DMS 273 treated with DMSO at 0.1 percent for 48 hours (cell line): ENCODE measurements at regions not wholly inside any gene's neighbourhood (a gene's known extent, or its start where the extent isn't known, plus 50 kb on each side); places are given as distances from the start of the nearest gene placed in this dataset.
"Not testable (repeated sequence)": the region's sequence is repeated elsewhere in the genome, so short reads cannot be mapped to it uniquely, and the experiment has no call there.

Experiments
- DNase-seq: peaks from one replicate; lab custom pipeline; 2025; lab: John Stamatoyannopoulos, UW

GRCh38 chr7:63045575-63045974, 953.1 kb upstream of the ZNF722 start:
- DNase-seq: no peak

GRCh38 chr7:63046612-63047011, 952.0 kb upstream of the ZNF722 start:
- DNase-seq: no peak

DNA sequence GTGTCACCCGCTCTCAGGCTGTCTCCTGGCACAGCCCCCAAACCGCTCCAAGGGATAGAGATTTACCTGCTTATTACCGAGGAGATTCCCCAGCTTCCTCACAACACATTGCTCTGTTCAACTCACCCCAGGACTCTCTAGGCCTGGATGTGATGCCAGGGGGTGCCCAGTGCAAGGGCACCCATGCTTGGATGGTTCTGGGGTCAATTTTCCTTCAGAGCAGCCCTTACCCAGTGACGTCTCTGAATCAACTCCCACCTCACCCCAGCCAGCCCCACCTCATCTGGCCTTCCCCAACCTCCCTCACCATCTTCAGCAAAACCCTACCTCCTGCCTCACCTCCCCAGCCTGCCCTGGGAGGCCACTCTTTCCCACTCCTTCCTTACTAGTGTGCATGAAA, 951.6 kb upstream of the ZNF722 start:
- DNase-seq: no peak

GRCh38 chr7:63047546-63047945, 951.1 kb upstream of the ZNF722 start:
- no peak for DNase-seq

DNA sequence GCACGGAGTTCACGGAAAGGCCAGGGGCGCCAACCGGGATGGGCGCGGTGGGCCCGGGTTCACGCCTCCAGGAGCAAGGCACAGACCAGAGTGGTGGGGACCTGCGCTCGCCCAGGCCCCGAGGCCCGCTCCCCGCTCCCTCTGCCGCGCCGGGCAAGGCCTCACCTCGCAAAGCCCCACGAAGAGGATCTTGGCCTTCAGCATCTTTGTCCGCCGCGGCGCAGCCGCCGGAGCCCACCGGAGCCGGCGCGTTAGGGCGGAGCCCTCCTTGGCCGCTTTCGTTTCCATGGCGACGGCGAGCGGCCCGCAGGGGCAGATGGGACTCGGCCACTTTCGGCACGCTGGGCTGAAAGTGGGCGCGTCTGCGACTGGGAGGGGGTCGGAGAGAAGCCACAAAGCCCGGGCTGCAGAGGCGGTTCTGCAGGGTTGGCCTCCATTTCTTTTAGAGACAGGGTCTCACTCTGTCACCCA, 944.4 kb upstream of the ZNF722 start:
- no peak for DNase-seq

DNA sequence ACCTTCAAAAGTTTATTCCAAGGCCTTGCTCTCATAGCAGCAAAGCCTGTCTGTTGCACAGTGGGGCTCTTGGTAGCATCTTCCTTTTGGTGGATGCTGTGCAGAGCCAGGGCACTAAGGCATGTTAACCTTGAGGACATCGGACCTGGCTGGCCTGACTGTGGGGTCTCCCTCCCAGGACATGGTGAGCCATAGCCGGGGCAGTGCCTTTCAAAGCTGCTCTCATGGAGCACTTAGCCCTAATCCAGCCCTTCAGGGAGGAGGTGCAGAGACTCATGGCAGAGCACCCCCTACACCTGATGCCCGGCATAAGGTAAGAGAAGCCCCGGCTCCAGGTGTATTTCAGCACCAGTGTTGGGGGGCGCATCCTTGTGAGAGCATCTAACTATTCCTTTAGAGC, 941.4 kb upstream of the ZNF722 start:
- no peak for DNase-seq

GRCh38 chr7:63060701-63061100, 937.9 kb upstream of the ZNF722 start:
- not testable (repeated sequence) for DNase-seq

DNA sequence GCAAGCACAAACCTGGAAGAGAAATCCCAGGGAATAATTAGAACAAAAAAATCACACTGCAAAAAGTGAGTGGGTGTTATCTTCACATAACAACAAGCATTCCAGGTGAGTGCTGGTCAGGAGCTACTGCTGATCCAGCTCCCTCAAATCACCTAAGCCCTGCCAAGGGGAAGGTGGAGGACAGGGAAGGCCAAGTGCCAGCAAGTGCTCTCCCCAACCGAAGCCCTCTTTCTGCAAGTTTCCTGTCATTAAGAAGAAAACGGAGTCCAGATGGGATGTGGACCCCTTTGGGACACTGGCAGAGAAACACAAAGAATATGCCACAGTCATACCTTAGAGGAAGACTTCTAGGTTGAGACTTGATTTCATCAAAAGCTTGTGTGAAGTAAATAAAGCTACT, 933.0 kb upstream of the ZNF722 start:
- DNase-seq: no peak

- not testable (repeated sequence) for DNase-seq
Measured at GRCh38 chr7:63066235-63066634, 932.4 kb upstream of the ZNF722 start.

- DNase-seq: peak; percentile 1
Measured at GRCh38 chr7:63067897-63068585, 930.6 kb upstream of the ZNF722 start.

DNA sequence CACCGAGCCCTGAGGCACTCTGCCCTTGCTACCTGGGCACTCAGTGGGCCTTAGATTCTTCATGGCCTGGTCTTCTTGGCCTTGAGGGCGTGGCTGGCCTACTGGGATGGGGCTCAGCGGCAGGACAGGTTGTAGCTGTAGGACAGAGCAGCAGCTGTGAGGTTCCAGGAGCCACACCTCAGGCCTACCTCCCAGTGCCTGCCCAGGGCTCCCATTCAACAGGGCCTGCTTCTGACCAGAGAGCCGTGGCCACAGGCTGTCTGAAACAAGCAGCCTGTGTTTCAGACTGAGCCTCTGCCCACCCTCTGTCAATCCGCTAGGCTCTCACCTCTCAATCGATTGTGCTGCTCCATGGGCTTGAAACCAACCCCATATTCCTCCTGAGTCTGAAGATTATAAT, 928.0 kb upstream of the ZNF722 start:
- DNase-seq: no peak

DNA sequence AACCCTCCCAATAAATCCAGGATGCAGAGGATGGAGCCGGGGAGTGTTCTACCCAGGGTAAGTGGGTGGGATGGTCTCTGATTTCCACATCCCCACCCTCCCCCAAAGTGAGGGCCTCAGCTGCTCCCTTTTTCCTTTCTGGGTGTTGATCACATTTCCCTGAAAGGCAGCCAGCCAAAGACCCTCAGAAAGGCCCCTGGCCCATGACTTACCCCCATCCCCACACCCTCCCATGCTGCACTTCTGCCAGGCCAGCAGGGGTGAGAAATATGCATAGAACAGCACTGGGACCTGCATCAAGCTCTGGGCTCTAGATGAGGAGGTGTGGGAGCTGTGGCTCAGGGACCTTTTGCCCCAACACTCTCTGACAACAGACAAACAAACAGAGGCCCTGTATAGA, 927.3 kb upstream of the ZNF722 start:
- DNase-seq: no peak

DNA sequence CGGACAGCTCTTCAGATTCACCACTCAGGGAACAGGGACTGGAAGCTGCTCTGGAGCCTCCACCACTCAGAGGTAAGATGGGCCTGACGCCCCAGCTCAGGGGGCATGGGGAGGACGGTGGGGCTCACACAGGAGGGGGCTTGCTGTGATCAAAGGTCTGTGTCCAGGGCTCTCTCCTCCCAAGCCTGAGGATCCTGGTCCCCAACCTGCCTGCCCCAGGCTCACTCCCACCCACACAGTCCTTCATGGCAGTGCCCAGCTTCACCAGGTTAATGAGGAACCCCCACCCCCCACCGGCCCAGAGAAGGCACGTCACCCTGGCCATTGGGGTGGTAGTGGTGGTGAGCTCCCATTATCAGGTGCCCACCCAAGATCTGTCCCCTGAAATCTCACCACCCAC, 926.7 kb upstream of the ZNF722 start:
- no peak for DNase-seq

- DNase-seq: no peak
Measured at GRCh38 chr7:63072806-63073205, 925.8 kb upstream of the ZNF722 start.

GRCh38 chr7:63073286-63073685, 925.4 kb upstream of the ZNF722 start:
- no peak for DNase-seq

DNA sequence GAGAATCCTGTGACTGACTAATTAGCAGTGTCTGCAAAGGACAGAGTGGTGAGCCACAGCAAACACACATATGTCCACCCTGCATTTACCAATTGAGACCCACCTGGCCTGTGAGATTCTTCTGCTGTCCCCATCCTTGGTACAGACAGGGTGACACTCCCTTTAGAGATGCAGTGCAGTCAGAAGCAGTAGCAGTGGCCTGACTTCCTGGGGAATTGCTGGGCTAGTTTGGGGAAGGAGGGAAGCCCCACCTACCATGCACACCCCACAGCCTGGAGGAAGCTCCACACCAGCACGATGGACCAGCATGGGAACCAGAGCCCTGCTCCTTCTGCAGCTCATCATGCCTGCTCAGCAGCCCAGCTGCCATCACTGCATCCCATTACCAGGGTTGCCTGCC, 924.9 kb upstream of the ZNF722 start:
- no peak for DNase-seq

DNA sequence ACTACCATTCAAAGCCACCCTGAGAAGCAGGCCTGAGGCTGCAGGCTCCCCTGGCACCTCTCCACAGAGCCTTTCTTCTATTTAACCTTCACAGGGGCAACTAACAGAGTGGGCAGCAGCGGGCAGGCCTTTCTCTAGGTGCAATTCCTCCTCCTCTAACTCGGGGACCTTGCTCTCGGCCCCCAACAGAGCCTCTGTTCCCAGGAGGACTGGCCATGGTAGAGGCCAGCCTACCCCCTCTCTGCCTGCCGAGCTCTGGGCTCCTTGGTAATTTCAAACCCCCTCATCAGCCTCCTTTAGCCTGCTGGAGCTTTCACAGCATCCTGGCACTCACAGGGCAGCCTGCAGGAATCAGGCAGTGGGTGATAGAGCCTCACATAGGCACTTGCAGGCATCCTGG, 920.8 kb upstream of the ZNF722 start:
- no peak for DNase-seq

DNA sequence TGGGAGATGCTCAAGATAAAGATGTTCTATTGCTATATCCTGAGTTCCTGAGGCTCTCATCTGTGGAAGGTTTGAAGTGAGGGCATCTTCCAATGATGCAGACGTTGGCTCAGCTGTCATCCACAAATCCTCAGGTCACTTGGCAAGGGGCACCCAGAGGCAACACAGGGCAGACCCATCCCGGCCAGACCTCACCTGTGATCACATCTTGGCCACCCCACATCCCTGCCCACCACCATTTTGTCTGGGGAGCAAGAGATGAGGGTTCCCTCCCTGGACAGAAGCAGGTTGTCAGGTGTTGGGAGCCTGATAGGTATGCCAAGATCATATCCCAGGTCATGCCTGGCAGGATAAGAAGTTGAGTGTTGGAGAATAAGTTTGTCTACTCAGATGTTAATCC, 918.2 kb upstream of the ZNF722 start:
- DNase-seq: no peak

DNA sequence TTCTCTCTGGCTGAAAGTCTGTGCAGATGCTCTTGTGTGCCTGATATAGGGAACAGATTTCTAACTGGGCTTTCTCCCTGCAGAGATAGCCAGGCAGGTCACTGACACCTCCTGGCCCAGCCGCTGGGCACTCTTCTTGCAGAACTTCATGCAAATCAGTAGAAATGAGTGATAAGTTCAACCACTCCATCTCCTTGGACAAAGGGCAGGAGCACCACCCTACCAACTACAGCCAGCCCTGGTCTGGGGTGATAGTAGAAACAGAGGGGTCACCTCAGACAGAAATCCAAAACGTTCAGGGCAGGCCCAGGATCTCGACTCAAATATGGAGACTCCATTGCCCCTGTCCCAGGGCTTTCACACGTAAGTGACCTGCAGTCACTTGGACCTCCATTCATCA, 917.8 kb upstream of the ZNF722 start:
- DNase-seq: no peak

DNA sequence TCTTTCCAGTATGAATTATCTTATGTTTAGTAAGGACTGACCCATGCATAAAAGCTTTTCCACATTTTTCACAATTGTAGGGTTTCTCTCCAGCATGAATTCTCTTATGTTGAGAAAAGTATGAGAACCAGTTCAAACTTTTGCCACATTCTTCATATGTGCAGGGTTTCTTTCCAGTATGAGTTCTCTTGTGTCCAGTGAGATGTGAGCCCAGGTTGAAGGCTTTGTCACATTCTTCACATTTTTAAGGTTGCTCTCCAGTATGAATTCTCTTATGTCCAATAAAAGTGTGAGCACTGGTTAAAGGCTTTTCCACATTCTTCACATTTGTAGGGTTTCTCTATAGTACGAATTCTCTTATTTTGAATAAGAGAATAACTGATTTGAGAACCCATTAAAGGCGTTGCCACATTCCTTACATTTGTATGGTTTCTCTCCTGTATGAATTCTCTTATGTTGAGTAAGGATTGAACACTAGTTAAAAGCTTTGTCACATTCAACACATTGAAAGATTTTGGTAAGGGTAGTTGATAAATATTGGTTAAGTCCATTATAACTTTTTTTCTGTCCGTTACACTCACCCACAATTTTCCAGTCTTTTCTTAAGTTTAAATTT, 911.0 kb upstream of the ZNF722 start:
- DNase-seq: no peak

- no peak for DNase-seq
Measured at GRCh38 chr7:63092951-63093350, 905.7 kb upstream of the ZNF722 start.

DNA sequence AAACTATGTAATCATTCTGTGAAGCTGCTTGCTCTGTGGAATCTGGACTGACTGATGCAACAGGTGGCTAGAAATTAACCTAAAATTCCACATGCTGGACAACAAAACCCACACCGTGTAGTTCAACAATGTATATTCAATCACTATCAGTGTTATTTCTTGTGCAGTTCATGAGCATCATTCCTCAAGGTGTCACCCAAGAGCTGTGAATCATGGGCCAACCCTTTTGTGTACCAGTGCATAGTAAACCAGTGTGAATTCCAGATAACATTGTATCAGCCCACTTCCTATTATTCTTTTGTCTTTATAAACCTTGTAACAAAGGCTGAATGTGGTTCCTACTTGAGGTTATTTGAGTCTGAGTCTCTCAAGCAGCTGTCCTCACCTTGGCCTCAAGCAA, 905.2 kb upstream of the ZNF722 start:
- DNase-seq: no peak

- DNase-seq: no peak
Measured at GRCh38 chr7:63096141-63096540, 902.5 kb upstream of the ZNF722 start.

DNA sequence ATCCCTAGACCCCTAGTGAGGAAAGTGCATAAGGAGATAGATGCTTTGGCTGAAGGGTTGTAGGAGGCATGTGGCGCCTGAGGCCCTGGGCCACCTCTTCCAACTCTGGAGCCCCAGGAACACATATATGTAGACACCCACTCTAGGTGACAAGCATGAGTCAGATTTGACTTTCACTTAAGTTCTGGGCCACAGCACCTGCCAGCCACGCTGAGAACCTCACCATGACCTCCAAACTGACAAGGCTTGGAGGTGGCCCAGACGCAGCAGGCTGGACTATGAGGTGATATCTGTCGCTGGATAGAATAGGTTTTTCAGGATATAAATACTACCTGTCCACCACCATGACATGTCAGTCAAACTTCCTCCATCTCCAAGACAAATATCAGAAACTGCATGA, 894.0 kb upstream of the ZNF722 start:
- no peak for DNase-seq
